Vagina (tissue), 2 donors: ENCODE measurements at regions not wholly inside any gene's neighbourhood (a gene's known extent, or its start where the extent isn't known, plus 50 kb on each side); places are given as distances from the start of the nearest gene placed in this dataset.

Experiments used
- CTCF ChIP-seq, 3 experiments: fragments of 450-650 bp in 2 of 3; fragments of 200-600 bp in 1 of 3; sonication (generic) in 1 of 3; IDR thresholded peaks; one replicate each; pipeline ENCODE4 v1.5.1; 2017 to 2019; ENCODE audit warnings: antibody characterized with exemption in 3 of 3, mild to moderate bottlenecking in 2 of 3, moderate library complexity in 2 of 3
- POLR2A ChIP-seq, 2 donors: fragments of 450-650 bp; IDR thresholded peaks; one replicate each; pipeline ENCODE4 v1.6.1; 2017; ENCODE audit warnings: antibody characterized with exemption in 2 of 2, mild to moderate bottlenecking in 2 of 2, moderate library complexity in 2 of 2
- POLR2AphosphoS5 ChIP-seq, 2 donors: sonication (generic); formaldehyde crosslinking; IDR thresholded peaks; one replicate each; pipeline ENCODE4 v1.9.0; 2017; ENCODE audit warnings: antibody characterized with exemption in 2 of 2, mild to moderate bottlenecking in 2 of 2, low read depth in 1 of 2; ENCODE audit not compliant: insufficient read depth in 1 of 2

- TF ChIP-seq CTCF (IDR thresholded peaks at IDR 0.05) (no peak), POLR2AphosphoS5 (IDR thresholded peaks at IDR 0.05; ENCODE audit: insufficient read depth in 1 of 2, low read depth in 1 of 2) (no peak), POLR2A (IDR thresholded peaks at IDR 0.05) (no peak)
These were observed 106.7 kb upstream of the FOXF1 start for GRCh38 chr16:86403541-86404163.
